ENCODE measurements at regions not wholly inside any gene's neighbourhood (a gene's known extent, or its start where the extent isn't known, plus 50 kb on each side); places are given as distances from the start of the nearest gene placed in this dataset.

DNA sequence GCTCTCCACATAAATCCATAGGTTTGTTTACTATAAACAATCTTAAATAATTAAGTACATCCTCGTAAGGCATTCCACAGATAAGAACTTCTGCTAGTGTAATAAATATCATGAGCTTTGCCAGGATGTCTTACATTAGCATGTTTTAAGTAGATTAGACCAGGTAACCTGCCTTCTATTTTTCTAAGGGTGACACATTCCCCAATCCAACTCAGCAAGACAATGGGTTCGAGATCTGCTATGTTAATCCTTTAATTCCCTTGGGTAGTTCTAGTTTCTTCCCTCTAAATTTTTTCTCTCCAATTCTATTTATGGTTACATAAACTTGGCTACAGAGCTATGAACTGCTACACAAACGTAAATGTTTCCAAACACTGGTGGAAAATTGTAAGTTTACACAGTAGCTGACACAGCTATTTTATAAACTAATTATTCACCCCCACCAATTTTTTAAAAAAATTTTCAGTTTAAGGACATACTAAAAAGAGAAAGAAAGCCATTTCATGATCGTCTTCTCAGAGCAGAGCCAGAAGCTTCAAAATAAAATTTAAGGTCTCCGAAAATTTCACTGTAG is 386.5 kb upstream of the SLC39A10 start:
- TF ChIP-seq, protein P1, sequence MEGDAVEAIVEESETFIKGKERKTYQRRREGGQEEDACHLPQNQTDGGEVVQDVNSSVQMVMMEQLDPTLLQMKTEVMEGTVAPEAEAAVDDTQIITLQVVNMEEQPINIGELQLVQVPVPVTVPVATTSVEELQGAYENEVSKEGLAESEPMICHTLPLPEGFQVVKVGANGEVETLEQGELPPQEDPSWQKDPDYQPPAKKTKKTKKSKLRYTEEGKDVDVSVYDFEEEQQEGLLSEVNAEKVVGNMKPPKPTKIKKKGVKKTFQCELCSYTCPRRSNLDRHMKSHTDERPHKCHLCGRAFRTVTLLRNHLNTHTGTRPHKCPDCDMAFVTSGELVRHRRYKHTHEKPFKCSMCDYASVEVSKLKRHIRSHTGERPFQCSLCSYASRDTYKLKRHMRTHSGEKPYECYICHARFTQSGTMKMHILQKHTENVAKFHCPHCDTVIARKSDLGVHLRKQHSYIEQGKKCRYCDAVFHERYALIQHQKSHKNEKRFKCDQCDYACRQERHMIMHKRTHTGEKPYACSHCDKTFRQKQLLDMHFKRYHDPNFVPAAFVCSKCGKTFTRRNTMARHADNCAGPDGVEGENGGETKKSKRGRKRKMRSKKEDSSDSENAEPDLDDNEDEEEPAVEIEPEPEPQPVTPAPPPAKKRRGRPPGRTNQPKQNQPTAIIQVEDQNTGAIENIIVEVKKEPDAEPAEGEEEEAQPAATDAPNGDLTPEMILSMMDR (IDR thresholded peaks at IDR 0.05; ENCODE audit: low read length), result no peak
- TF ChIP-seq EZH2phosphoT487 (IDR thresholded peaks at IDR 0.05; ENCODE audit: low read length), result no peak
- no peak for TF ChIP-seq EZH2 (optimal IDR thresholded peaks at IDR 0.05; ENCODE audit: low read depth, low read length)
